ENCODE measurements at regions not wholly inside any gene's neighbourhood (a gene's known extent, or its start where the extent isn't known, plus 50 kb on each side); places are given as distances from the start of the nearest gene placed in this dataset.

DNA sequence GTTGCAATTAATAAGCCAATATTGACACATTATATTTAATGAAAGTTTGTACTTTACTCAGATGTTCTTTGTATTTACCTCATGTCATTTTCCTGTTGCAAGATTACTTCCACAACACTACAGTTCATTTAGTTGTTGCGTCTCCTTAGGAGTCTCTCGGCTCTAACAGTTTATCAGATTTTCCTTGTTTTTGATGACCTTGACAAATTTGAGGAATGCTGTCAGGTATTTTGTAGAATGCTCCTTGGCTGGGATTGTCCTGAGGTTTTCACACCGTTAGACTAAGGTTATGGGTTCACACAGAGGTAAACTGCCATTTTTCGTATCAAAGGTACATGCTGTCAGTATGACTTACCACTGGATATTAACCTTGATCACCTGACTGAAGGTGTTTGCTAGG lies 416.6 kb upstream of the TNP1 start:
- H3K27ac Mint-ChIP-seq = no peak overlapping the region
- H3K4me1 Mint-ChIP-seq (ENCODE audit: low read depth) = no peaks in the 10 kb centered on the region
- no peak overlapping the region for H3K4me3 Mint-ChIP-seq
- no peaks in the 10 kb centered on the region for H3K36me3 Mint-ChIP-seq
- no peaks in the 10 kb centered on the region for H3K9me3 Mint-ChIP-seq (ENCODE audit: low read depth)
- H3K27me3 Mint-ChIP-seq = no peaks in the 10 kb centered on the region

DNA sequence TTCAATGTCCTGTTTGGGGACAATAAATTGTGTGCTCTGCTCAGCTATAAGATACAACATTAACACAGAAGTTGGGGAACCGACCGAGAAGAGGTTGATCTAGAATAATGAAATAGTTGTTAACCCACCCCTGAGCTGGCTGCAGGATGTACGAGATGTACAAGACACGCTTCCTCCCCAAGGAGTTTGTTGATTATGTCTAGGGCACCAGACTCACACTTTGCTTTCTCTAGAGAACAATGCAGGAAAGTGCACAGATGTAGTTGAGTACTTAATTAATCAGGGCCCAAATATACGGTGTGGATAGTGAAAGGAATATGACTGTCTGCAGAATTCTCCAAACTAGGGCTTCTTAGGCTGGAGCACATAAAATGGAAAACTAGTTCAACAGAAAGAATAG lies 415.2 kb upstream of the TNP1 start:
- Mint-ChIP-seq H3K36me3 (no peaks in the 10 kb centered on the region), H3K4me1 (ENCODE audit: low read depth) (no peaks in the 10 kb centered on the region), H3K27me3 (no peaks in the 10 kb centered on the region), H3K9me3 (ENCODE audit: low read depth) (no peaks in the 10 kb centered on the region), H3K27ac (no peak overlapping the region), H3K4me3 (no peak overlapping the region)

DNA sequence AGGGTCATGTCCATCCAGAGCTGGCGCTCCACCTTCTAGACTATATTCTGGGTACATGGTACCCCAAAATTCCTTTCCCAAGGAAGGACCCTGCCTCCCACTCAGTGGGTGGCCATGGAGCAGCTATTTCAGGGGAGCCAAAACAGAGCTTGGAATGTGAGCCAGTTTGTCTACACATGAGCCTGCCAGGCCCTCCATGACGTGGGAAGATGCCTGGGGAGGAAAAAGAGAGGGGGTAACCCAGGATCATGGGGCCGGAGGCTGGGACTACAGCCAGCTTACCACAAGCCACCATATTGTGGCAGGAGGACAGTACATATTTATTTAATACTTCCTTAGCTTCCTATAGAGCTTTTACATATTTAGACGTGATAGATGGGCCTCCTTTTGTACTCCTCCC lies 414.7 kb upstream of the TNP1 start:
- Mint-ChIP-seq H3K4me3 (no peak overlapping the region), H3K27ac (no peak overlapping the region), H3K36me3 (no peaks in the 10 kb centered on the region), H3K9me3 (ENCODE audit: low read depth) (no peaks in the 10 kb centered on the region), H3K27me3 (no peaks in the 10 kb centered on the region), H3K4me1 (ENCODE audit: low read depth) (no peaks in the 10 kb centered on the region)

DNA sequence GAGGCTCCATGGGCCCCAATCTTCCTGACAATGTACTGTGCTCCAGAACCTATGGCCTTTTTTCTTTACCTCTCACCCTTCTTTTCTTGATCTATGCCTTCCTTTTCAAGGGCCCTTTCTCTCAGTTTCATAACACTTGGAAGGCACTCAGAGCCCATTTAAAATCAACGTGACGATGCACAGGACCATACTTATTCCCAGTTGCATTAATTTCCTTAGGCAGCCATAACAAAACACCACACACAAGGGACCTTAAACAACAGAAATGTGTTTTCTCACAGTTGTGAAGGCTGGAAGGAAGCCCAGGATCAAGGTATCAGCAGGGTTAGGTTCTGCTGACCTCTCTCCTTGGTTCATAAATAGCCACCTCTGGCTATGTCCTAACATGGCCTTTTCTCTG lies 414.0 kb upstream of the TNP1 start:
- H3K27ac Mint-ChIP-seq = no peak overlapping the region
- no peaks in the 10 kb centered on the region for H3K4me1 Mint-ChIP-seq (ENCODE audit: low read depth)
- H3K4me3 Mint-ChIP-seq = no peak overlapping the region
- H3K9me3 Mint-ChIP-seq (ENCODE audit: low read depth) = no peaks in the 10 kb centered on the region
- H3K36me3 Mint-ChIP-seq = no peaks in the 10 kb centered on the region
- H3K27me3 Mint-ChIP-seq = no peaks in the 10 kb centered on the region

DNA sequence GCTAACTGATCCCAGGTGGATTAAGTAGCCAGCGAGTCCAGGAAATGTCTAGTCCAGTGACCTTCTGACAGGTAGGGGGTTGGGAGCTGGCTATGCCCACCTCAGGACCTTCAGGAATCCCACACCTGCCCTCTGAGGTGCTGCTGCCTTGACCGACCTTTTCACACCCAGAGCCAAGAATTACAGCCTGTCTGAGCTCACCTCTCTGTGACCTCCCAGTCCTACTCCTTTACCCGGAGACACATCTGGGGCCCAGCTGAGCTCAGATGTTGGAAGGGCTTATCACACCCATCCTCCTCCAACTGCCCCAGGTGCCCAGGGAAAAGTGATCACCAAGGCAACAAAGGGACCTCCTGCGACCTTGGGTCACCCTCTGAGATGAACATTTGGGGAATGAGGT lies 413.3 kb upstream of the TNP1 start:
- Mint-ChIP-seq H3K4me3 (no peak overlapping the region), H3K27ac (no peak overlapping the region), H3K4me1 (ENCODE audit: low read depth) (no peaks in the 10 kb centered on the region), H3K36me3 (no peaks in the 10 kb centered on the region), H3K27me3 (peaks cover 1% of the 10 kb centered on the region), H3K9me3 (ENCODE audit: low read depth) (no peaks in the 10 kb centered on the region)

DNA sequence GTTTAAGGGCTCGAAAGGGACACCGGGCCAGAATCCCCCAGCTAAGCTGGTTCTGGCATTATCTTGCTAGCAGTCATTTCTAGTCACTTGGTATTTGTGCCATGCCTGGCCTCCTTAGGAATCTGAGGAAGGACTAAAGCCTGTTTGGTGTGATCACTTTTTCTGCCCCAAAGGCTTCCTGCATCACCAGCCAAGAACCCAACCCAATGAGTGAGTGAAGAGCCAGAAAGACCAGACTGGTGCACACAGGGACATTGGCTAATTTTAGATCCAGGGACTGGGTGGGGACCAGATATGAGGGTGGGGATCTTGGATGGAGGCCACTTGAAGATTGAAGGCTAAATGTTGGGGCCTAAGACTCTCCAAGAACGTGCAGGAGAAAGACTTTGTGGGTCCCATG lies 411.9 kb upstream of the TNP1 start:
- H3K9me3 Mint-ChIP-seq (ENCODE audit: low read depth) = no peaks in the 10 kb centered on the region
- H3K27me3 Mint-ChIP-seq = peaks cover 6% of the 10 kb centered on the region
- no peak overlapping the region for H3K4me3 Mint-ChIP-seq
- no peaks in the 10 kb centered on the region for H3K36me3 Mint-ChIP-seq
- no peaks in the 10 kb centered on the region for H3K4me1 Mint-ChIP-seq (ENCODE audit: low read depth)
- H3K27ac Mint-ChIP-seq = no peak overlapping the region

DNA sequence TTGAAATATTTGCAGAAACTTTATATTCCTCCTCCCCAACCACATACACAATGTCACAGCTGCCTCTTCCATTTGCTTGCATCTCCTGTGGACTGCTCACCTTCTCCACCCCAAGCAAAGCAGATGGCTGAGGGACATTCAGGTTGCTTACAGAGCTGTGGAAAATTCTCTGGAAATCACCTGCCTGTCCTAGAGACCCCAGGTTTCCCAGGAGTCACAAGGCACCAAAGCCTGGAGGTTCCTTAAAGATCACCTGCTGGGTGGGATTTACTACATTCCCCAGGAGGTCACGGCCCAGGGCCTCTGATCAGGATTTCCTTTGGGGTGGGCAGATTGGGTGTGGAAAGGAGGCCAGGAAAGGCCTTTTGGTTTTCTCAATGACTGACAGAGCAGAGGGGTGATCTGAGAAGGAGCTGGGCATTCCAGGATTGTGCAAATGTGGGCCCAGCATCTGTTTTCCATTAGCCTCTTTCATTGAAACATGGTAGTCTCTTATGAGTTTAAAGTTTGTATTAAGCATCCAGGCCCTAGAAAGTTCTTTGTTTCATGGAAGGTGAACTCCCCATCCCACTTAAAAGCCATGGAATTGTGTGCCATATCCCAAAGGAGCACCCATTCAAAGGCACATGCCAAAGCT lies 410.7 kb upstream of the TNP1 start:
- Mint-ChIP-seq H3K27me3 (peaks cover 8% of the 10 kb centered on the region), H3K9me3 (ENCODE audit: low read depth) (no peaks in the 10 kb centered on the region), H3K36me3 (no peaks in the 10 kb centered on the region), H3K27ac (no peak overlapping the region), H3K4me1 (ENCODE audit: low read depth) (no peaks in the 10 kb centered on the region), H3K4me3 (no peak overlapping the region)

DNA sequence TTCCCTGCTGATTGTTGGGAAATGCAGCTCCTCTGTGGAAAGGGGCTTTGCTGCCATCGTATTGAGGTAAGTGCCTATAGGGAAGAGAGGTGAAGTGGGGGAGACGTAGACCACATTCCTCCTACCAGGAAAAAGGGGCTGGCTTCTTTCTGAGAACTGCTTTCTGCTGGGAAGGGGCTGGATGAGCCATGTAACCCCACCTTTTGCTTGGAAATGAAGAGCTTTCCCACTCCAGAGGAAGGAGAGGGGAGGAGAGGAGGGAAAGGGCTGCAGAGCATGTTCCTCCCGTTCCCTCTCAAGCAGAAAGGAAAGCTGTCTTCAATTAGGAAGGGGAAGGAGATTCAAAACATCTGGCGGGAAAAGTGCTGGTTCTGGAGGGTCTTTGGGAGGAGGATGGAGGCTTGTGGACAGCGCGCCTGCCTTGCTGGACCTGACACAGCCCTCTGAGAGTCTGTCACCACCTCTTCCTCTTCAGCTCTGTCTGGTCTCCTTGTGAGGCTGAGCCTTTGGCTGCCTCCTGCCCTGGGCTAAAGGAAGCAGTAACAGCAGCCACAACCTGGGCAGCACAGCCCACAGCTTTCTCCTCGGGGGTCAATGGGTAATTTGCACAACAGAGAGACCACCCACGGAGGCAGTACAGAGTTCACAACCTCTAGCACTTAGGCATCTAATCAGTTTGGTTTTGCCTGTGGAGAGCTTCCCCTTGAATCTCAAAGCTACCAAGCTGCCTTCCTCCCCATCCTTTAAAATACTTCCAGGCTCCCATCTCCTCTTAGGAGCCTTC lies 410.0 kb upstream of the TNP1 start:
- Mint-ChIP-seq H3K4me1 (ENCODE audit: low read depth) (no peaks in the 10 kb centered on the region), H3K27me3 (peaks cover 9% of the 10 kb centered on the region), H3K36me3 (no peaks in the 10 kb centered on the region), H3K27ac (no peak overlapping the region), H3K4me3 (no peak overlapping the region), H3K9me3 (ENCODE audit: low read depth) (no peaks in the 10 kb centered on the region)

DNA sequence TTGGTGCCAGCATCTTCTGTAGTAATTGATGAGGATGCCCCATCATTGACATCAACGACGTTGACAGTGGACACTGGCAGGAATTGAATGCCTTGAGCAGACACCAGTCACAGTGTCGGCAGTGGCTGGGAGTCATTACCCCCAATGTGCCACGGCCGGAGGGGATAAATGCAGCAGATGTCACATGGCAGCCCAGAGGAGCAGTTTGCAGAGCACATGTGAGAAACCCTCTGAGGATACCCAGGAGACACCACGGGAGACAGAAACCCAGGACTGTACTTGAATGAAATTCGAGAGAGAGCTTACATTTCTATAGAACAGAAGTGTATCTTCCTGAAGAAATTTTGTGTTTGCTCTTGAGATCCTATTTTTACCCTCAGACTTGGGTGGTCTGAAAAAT lies 409.1 kb upstream of the TNP1 start:
- Mint-ChIP-seq H3K27ac (no peak overlapping the region), H3K9me3 (ENCODE audit: low read depth) (no peaks in the 10 kb centered on the region), H3K27me3 (peaks cover 11% of the 10 kb centered on the region), H3K36me3 (no peaks in the 10 kb centered on the region), H3K4me1 (ENCODE audit: low read depth) (no peaks in the 10 kb centered on the region), H3K4me3 (no peak overlapping the region)

DNA sequence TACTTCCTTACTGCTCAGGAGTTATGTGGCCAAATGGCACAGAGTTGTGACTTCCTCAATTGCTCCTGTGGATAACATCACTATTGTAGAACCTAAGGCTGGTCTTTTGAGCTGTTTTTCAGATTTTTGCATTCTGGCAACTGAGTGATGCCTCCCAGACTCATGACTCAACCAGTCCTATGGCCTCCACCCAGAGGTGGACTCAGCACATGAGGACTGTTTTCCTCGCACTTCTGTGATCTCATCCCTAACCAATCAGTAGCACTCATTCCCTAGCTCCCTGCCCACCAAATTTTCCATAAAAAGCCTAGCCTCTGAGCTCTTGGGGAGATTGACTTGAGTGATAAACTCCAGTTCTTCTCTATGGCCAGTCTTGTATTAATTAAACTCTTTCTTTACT lies 407.9 kb upstream of the TNP1 start:
- no peaks in the 10 kb centered on the region for H3K36me3 Mint-ChIP-seq
- no peaks in the 10 kb centered on the region for H3K4me1 Mint-ChIP-seq (ENCODE audit: low read depth)
- no peaks in the 10 kb centered on the region for H3K9me3 Mint-ChIP-seq (ENCODE audit: low read depth)
- no peak overlapping the region for H3K27ac Mint-ChIP-seq
- H3K4me3 Mint-ChIP-seq = no peak overlapping the region
- peaks cover 11% of the 10 kb centered on the region for H3K27me3 Mint-ChIP-seq

DNA sequence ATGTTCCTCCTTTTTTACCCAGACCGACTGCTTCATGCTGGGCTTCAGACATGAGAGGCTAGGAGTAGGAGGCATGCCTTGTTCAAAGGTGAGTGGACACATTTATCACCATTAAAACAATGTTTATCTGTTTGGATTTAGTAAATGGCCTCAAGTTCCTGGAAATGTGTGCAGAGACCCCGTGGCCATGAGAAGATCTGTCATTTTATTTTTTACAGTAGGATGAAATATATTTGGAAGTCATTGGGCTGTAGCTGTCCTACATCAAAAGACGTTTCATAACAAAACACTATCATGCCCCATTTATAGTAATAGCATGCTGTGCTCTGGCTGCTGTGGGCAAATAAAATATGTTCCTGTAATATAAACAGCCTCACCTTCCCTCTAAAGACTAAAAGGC lies 403.9 kb upstream of the TNP1 start:
- peaks cover 14% of the 10 kb centered on the region for H3K27me3 Mint-ChIP-seq
- no peaks in the 10 kb centered on the region for H3K36me3 Mint-ChIP-seq
- no peak overlapping the region for H3K27ac Mint-ChIP-seq
- H3K9me3 Mint-ChIP-seq (ENCODE audit: low read depth) = no peaks in the 10 kb centered on the region
- no peak overlapping the region for H3K4me3 Mint-ChIP-seq
- H3K4me1 Mint-ChIP-seq (ENCODE audit: low read depth) = no peaks in the 10 kb centered on the region

DNA sequence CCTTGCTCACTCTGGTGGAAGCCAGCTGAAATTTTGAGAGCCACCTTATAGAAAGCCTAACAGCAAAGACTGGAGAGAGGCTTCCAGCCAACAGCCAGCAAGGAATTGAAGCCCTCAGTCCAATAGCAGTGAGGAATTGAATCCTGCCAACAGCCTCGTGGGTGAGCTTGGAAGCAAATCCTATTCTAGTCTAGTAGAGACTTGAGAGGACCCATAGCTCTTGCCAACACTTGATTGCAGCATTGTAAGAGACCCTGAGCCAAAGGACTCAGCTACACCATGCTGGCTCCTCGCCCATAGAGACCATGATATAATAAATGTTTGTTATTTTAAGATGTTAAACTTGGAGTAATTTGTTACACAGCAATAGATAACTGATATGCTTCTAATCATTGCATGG lies 403.0 kb upstream of the TNP1 start:
- H3K27me3 Mint-ChIP-seq = peaks cover 11% of the 10 kb centered on the region
- no peaks in the 10 kb centered on the region for H3K9me3 Mint-ChIP-seq (ENCODE audit: low read depth)
- H3K27ac Mint-ChIP-seq = no peak overlapping the region
- H3K4me3 Mint-ChIP-seq = no peak overlapping the region
- no peaks in the 10 kb centered on the region for H3K4me1 Mint-ChIP-seq (ENCODE audit: low read depth)
- no peaks in the 10 kb centered on the region for H3K36me3 Mint-ChIP-seq

DNA sequence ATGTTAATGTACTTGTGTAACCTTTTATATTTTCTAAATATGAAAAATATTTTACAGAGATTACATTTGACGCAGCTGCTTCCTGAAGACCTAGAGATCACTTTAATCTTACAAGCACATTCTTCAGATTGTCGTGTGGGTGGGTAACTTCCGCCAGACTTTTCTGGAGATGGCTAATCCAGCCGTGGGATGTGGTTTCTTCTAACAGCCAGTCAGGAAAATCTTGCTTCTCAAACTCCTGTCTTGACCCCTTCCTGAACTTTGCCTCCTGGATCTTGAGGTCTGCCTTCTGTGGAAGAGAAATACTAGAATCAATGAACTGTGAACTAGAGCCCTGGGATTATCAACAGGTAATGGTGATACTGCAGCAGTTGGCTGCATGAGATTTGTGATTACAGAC lies 401.6 kb upstream of the TNP1 start:
- Mint-ChIP-seq H3K36me3 (no peaks in the 10 kb centered on the region), H3K27ac (no peak overlapping the region), H3K27me3 (peaks cover 8% of the 10 kb centered on the region), H3K9me3 (ENCODE audit: low read depth) (no peaks in the 10 kb centered on the region), H3K4me3 (no peak overlapping the region), H3K4me1 (ENCODE audit: low read depth) (no peaks in the 10 kb centered on the region)

DNA sequence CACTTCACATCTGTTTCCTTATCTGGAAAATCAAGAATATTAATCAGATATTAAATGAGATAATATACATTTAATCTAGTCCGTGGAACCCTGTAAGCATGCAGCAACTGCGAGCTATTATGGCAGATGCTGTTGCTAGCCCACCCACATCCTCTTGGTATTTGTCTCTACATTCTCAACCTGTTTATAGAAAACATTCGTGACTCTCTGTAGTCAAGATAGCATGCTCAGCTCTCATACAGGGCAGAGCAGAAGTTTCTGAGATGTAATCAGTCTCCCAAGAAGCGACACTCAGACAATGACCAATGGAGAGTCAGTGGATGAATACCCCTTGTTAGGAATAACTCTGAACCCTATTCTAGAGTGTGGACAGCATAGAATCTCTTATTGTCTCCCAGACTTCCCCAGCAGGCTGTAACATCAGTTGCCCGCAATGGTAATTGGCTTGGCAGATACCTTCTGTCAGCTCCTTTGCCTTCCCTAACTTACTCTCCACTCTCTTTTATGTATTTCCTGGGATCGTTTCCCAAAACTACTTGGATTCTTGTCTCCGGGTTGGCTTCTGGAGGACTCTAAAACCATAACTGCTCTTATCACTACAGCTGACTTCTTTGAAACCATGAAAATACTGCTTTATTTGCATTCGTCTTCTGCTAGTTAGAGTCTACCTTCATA lies 400.7 kb upstream of the TNP1 start:
- Mint-ChIP-seq H3K9me3 (ENCODE audit: low read depth) (no peaks in the 10 kb centered on the region), H3K36me3 (no peaks in the 10 kb centered on the region), H3K27me3 (peaks cover 6% of the 10 kb centered on the region), H3K4me1 (ENCODE audit: low read depth) (no peaks in the 10 kb centered on the region), H3K4me3 (no peak overlapping the region), H3K27ac (no peak overlapping the region)

DNA sequence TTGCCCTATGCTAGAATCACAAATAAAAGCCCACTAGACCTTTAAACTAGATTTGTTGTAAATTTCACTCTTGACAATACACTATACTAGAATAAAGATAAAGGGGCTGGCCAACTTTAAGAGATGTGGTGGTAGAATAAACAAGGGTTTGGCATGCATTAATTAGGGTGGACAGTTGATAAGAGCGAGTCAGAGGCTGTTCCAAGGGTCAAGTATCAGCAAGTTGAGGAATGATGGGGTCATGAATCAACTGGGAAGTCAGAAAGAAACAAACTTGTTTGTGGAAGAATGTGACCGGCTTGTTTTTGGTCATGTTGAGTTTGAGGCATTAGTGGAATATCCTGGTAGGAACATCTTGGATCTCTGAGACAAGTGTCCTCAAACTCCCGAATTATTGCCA lies 398.3 kb upstream of the TNP1 start:
- Mint-ChIP-seq H3K27me3 (peaks cover 4% of the 10 kb centered on the region), H3K27ac (no peak overlapping the region), H3K4me1 (ENCODE audit: low read depth) (no peaks in the 10 kb centered on the region), H3K9me3 (ENCODE audit: low read depth) (no peaks in the 10 kb centered on the region), H3K4me3 (no peak overlapping the region), H3K36me3 (no peaks in the 10 kb centered on the region)
